HCT116 (cell line): ENCODE measurements at regions not wholly inside any gene's neighbourhood (a gene's known extent, or its start where the extent isn't known, plus 50 kb on each side); places are given as distances from the start of the nearest gene placed in this dataset.
"Not testable (repeated sequence)": the region's sequence is repeated elsewhere in the genome, so short reads cannot be mapped to it uniquely, and the experiment has no call there.

Experiments used
- ATAC-seq: fragments of 200-7000 bp; cut with Tn5 transposase; 2 replicates; pipeline ENCODE4 v1.9.1; 2020; ENCODE audit warnings: mild to moderate bottlenecking, moderate library complexity
- BruUV-seq: library from RNA; stranded (reverse); fragments of 400-500 nt; replicated peaks from 2 replicates; lab custom pipeline; 2021; lab: Mats Ljungman, UMichigan
- CTCF ChIA-PET: fragments of 300-600 bp; sonication (Branson Sonifier 250); formaldehyde crosslinking; loops from one replicate; lab custom pipeline; 2021; ENCODE audit warnings: antibody characterized with exemption; lab: Charles Lee
- POLR2A ChIA-PET: fragments of 300-600, 350-600 bp; sonication (Branson Sonifier 250); formaldehyde crosslinking; loops from one replicate; lab custom pipeline; 2021; ENCODE audit warnings: antibody characterized with exemption; lab: Charles Lee
- RAD21 ChIA-PET, 2 experiments: fragments of 300-600 bp; sonication (Branson Sonifier 250); formaldehyde crosslinking; loops; one replicate each; lab custom pipeline; 2023; ENCODE audit warnings: low total read pairs in 2 of 2; ENCODE audit not compliant: uncharacterized antibody in 2 of 2, unreplicated experiment in 2 of 2, low non-redundant PET in 1 of 2; lab: Charles Lee
- DNase-seq: peaks from one replicate; pipeline ENCODE4 v3.0.0-alpha.2; 2010; ENCODE audit warnings: low read depth, low spot score
- H2AFZ ChIP-seq: fragments of 200-600 bp; shearing (Covaris generic), sonication (generic); 2 replicates; pipeline ENCODE4 v1.6.1; 2017; ENCODE audit warnings: low read depth, mixed run types, mixed read lengths, antibody characterized with exemption, low read length; ENCODE audit not compliant: poor library complexity, severe bottlenecking
- H3K27ac ChIP-seq: 2 replicates; pipeline ENCODE4 v1.5.1; 2012; ENCODE audit warnings: low read depth, low read length
- H3K27me3 ChIP-seq: fragments of 200-600 bp; sonication (generic); 2 replicates; pipeline ENCODE4 v1.6.1; 2016; ENCODE audit warnings: mixed run types, low read length, mixed read lengths; ENCODE audit not compliant: insufficient read depth
- H3K36me3 ChIP-seq, 2 experiments: fragments of 200-500 bp in 1 of 2; fragments of 200-600 bp in 1 of 2; sonication (Bioruptor generic) in 1 of 2; sonication (generic) in 1 of 2; 2 replicates each; pipeline versions ENCODE4 v1.5.1 to v1.6.1; 2014 to 2016; ENCODE audit warnings: low read length in 2 of 2, inconsistent platforms in 1 of 2, mixed read lengths in 1 of 2, mixed run types in 1 of 2; ENCODE audit not compliant: insufficient read depth in 2 of 2, control insufficient read depth in 1 of 2
- H3K4me1 ChIP-seq, 2 experiments: fragments of 200-600 bp in 1 of 2; sonication (generic) in 1 of 2; 2 replicates each; pipeline versions ENCODE4 v1.5.1 to v1.6.1; 2012 to 2017; ENCODE audit warnings: low read length in 2 of 2, inconsistent platforms in 1 of 2, mild to moderate bottlenecking in 1 of 2, mixed read lengths in 1 of 2, mixed run types in 1 of 2, moderate library complexity in 1 of 2; ENCODE audit not compliant: insufficient read depth in 2 of 2, control insufficient read depth in 1 of 2
- H3K4me2 ChIP-seq: fragments of 200-600 bp; sonication (generic); 2 replicates; pipeline ENCODE4 v1.6.1; 2017; ENCODE audit warnings: mixed run types, low read length, mixed read lengths
- H3K4me3 ChIP-seq, 2 experiments: fragments of 200-600 bp in 1 of 2; sonication (generic) in 1 of 2; replicated peaks in 1 of 2; 2 replicates each; pipeline ENCODE4 v1.5.1; 2011 to 2016; ENCODE audit warnings: low read length in 2 of 2, control low read depth in 1 of 2, low read depth in 1 of 2, mild to moderate bottlenecking in 1 of 2, mixed read lengths in 1 of 2, mixed run types in 1 of 2
- H3K79me2 ChIP-seq: fragments of 200-600 bp; sonication (generic); 2 replicates; pipeline ENCODE4 v1.6.1; 2017; ENCODE audit warnings: mild to moderate bottlenecking, mixed run types, low read length, moderate library complexity, mixed read lengths; ENCODE audit not compliant: insufficient read depth
- H3K9ac ChIP-seq: fragments of 200-600 bp; sonication (generic); 2 replicates; pipeline ENCODE4 v1.6.1; 2016; ENCODE audit warnings: low read length, mixed read lengths
- H3K9me2 ChIP-seq: fragments of 200-600 bp; sonication (generic), shearing (Covaris generic); 2 replicates; pipeline ENCODE4 v1.6.1; 2017; ENCODE audit warnings: mixed run types, mild to moderate bottlenecking, moderate library complexity; ENCODE audit not compliant: insufficient read depth
- H3K9me3 ChIP-seq, 2 experiments: fragments of 200-500 bp in 1 of 2; fragments of 200-600 bp in 1 of 2; sonication (Bioruptor generic) in 1 of 2; sonication (generic) in 1 of 2; 2 replicates each; pipeline ENCODE4 v1.6.1; 2014 to 2017; ENCODE audit warnings: low read length in 2 of 2, mixed read lengths in 2 of 2, inconsistent platforms in 1 of 2, low read depth in 1 of 2, mild to moderate bottlenecking in 1 of 2, mixed run types in 1 of 2, moderate library complexity in 1 of 2; ENCODE audit not compliant: control insufficient read depth in 1 of 2, insufficient read depth in 1 of 2
- H4K20me1 ChIP-seq: fragments of 200-600 bp; sonication (generic), shearing (Covaris generic); 2 replicates; pipeline ENCODE4 v1.6.1; 2017; ENCODE audit warnings: mixed run types, mild to moderate bottlenecking, moderate library complexity; ENCODE audit not compliant: insufficient read depth
- ATF3 ChIP-seq: IDR thresholded peaks from 2 replicates; pipeline ENCODE4 v1.6.1; 2012
- CBX3 ChIP-seq: IDR thresholded peaks from 2 replicates; pipeline ENCODE4 v1.6.1; 2012; ENCODE audit warnings: low read depth
- CEBPB ChIP-seq: IDR thresholded peaks from 2 replicates; pipeline ENCODE4 v1.6.1; 2012; ENCODE audit warnings: low read depth
- EGR1 ChIP-seq: IDR thresholded peaks from 2 replicates; pipeline ENCODE4 v1.6.1; 2012; ENCODE audit warnings: low read depth
- ELF1 ChIP-seq: IDR thresholded peaks from 2 replicates; pipeline ENCODE4 v1.6.1; 2012; ENCODE audit warnings: low read depth, borderline replicate concordance
- EZH2 ChIP-seq: fragments of 200-600 bp; sonication (generic); IDR thresholded peaks from 2 replicates; pipeline ENCODE4 v1.6.1; 2017; ENCODE audit warnings: antibody characterized with exemption, mixed run types
- EZH2phosphoT487 ChIP-seq: fragments of 200-600 bp; IDR thresholded peaks from 2 replicates; pipeline ENCODE4 v1.6.1; 2018; ENCODE audit warnings: antibody characterized with exemption, borderline replicate concordance
- FOSL1 ChIP-seq: IDR thresholded peaks from 2 replicates; pipeline ENCODE4 v1.6.1; 2012; ENCODE audit warnings: low read depth
- JUND ChIP-seq: IDR thresholded peaks from 2 replicates; pipeline ENCODE4 v1.6.1; 2012
- MAX ChIP-seq: IDR thresholded peaks from 2 replicates; pipeline ENCODE4 v1.6.1; 2012
- POLR2A ChIP-seq: IDR thresholded peaks from 2 replicates; pipeline ENCODE4 v1.7.0; 2011; ENCODE audit warnings: borderline replicate concordance; ENCODE audit not compliant: insufficient read depth, insufficient read length; ENCODE audit errors: extremely low read depth
- RAD21 ChIP-seq: IDR thresholded peaks from 2 replicates; pipeline ENCODE4 v1.6.1; 2012; ENCODE audit warnings: low read depth, mild to moderate bottlenecking
- REST ChIP-seq: IDR thresholded peaks from 2 replicates; pipeline ENCODE4 v1.6.1; 2012; ENCODE audit warnings: low read depth
- SIN3A ChIP-seq: IDR thresholded peaks from 2 replicates; pipeline ENCODE4 v1.6.1; 2012; ENCODE audit warnings: low read depth
- SP1 ChIP-seq: IDR thresholded peaks from 2 replicates; pipeline ENCODE4 v1.6.1; 2012; ENCODE audit warnings: low read depth
- SRF ChIP-seq: IDR thresholded peaks from 2 replicates; pipeline ENCODE4 v1.6.1; 2012; ENCODE audit warnings: low read depth
- TCF7L2 ChIP-seq: IDR thresholded peaks from 2 replicates; pipeline ENCODE4 v1.7.0; 2011; ENCODE audit warnings: borderline replicate concordance, inconsistent platforms; ENCODE audit not compliant: insufficient read depth, insufficient read length; ENCODE audit errors: extremely low read depth
- ZNF274 ChIP-seq: fragments of 200-500 bp; sonication (Bioruptor generic); IDR thresholded peaks from 2 replicates; pipeline ENCODE4 v1.6.1; 2014; ENCODE audit warnings: mild to moderate bottlenecking, low read depth, low read length, inconsistent platforms
- intact Hi-C: fragments of 100-400 bp; cut with micrococcal nuclease; formaldehyde crosslinking; loops from 2 replicates; pipeline ENCODE4 v1.10.0; 2022

- peak overlapping the region; percentile 87 for H3K9ac ChIP-seq
- H3K9me3 ChIP-seq, H3K36me3 ChIP-seq, H2AFZ ChIP-seq, ATAC-seq, RAD21 ChIA-PET, CTCF ChIA-PET, intact Hi-C loops, DNase-seq, POLR2A ChIA-PET, H3K27me3 ChIP-seq, BruUV-seq, H3K4me1 ChIP-seq, H4K20me1 ChIP-seq, H3K9me2 ChIP-seq: not testable (repeated sequence)
- H3K4me2 ChIP-seq: peak overlapping the region; percentile 80
- H3K79me2 ChIP-seq: peaks cover 58% of the 10 kb centered on the region
- peak overlapping the region; percentile 85; the same call in 1 of the 2 replicates for H3K27ac ChIP-seq
- H3K4me3 ChIP-seq: peak overlapping the region; percentile 67 to 77
Measured at GRCh38 chr3:81987412-81987811, 226.0 kb upstream of the GBE1 start.

GRCh38 chr3:81985996-81986723 is 224.7 kb upstream of the GBE1 start:
- Histone ChIP-seq H3K9me3 (no peaks in the 10 kb centered on the region), H3K27me3 (no peaks in the 10 kb centered on the region), H3K4me2 (peak overlapping the region; percentile 80), H3K36me3 (no peaks in the 10 kb centered on the region; a peak in 1 of 4 replicates), H3K9me2 (no peaks in the 10 kb centered on the region), H2AFZ (peak overlapping the region; percentile 55), H3K79me2 (peaks cover 48% of the 10 kb centered on the region), H3K27ac (peak overlapping the region; percentile 85), H4K20me1 (no peaks in the 10 kb centered on the region), H3K9ac (peak overlapping the region; percentile 87), H3K4me3 (peak overlapping the region; percentile 67 to 77), H3K4me1 (peaks cover 2 to 10% of the 10 kb centered on the region in 2 experiments; a peak in 3 of 4 replicates)
- ATAC-seq (peak; percentile 89), DNase-seq (peak; percentile 58)
- CTCF ChIA-PET: interaction anchor here (0.7 kb wide), 1 partner anchor 510 kb away, joined by 3 read pairs; no protein-coding TSS in a partner anchor
- intact Hi-C loops: no loop called here
- TSS peak; percentile 81 for BruUV-seq
- RAD21 ChIA-PET: no interaction called here
- POLR2A ChIA-PET: interaction anchor here (0.7 kb wide), 2 partner anchors 36 to 99 kb away, joined by 3 to 4 read pairs; no protein-coding TSS in a partner anchor
- TF ChIP-seq EZH2phosphoT487 (no peak), CEBPB (no peak), ELF1 (peak; percentile 40), FOSL1 (no peak), EZH2 (no peak), RAD21 (peak; percentile 35; the same call in 1 of the 2 replicates), MAX (no peak), ATF3 (no peak), EGR1 (no peak), JUND (no peak), CBX3 (no peak; the same call in 1 of the 2 replicates), SIN3A (no peak), POLR2A (peak; percentile 56), SP1 (no peak), REST (no peak), SRF (no peak), TCF7L2 (no peak), ZNF274 (no peak)
